HG03354 (cell line): ENCODE measurements at regions not wholly inside any gene's neighbourhood (a gene's known extent, or its start where the extent isn't known, plus 50 kb on each side); places are given as distances from the start of the nearest gene placed in this dataset.

Experiments used
- ATAC-seq: cut with Tn5 transposase; IDR thresholded peaks from one replicate; pipeline ENCODE4 v1.9.1; 2021; ENCODE audit warnings: mild to moderate bottlenecking; ENCODE audit not compliant: unreplicated experiment, poor library complexity, severe bottlenecking

DNA sequence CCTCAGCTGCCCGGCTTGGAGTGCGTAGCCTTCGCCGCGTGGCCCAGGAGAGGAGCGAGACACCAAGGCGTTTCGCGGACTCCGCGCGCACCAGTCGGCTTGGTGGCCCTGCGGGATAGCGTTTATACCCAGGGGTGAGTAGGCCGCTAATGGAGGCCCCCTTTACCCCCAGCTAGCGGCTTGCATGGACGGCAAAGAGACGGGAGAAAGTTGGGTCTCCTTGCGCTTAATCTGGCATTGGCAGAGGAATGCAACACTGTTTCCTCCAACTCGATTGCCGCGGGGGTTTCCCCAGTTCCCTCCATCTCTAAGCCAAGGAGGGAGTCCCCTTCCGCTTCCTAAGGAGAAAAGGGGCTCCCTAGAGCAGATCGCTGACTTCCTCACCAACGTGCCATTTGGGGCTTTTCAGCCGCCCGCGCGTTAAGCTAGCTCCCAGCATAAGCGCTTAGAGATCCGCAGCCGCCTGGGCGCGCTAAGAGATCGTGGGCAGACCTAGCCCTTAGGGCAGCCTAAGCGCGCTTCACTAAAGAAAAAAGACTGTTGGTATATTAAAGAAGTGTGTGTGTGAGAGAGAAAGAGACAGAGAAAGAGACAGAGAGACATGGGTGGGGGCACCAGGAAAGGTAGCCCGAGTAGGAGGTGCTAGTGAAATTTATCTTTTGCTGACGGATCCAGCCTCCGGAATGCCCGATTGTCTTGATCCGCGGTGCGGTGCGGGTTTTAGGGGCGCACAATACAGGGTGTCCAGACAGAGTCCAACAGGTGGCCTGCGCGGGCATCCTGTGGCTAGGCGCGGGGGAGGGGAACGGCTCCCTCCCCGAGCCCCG is 597.9 kb upstream of the SGCD start:
- ATAC-seq = no peak

DNA sequence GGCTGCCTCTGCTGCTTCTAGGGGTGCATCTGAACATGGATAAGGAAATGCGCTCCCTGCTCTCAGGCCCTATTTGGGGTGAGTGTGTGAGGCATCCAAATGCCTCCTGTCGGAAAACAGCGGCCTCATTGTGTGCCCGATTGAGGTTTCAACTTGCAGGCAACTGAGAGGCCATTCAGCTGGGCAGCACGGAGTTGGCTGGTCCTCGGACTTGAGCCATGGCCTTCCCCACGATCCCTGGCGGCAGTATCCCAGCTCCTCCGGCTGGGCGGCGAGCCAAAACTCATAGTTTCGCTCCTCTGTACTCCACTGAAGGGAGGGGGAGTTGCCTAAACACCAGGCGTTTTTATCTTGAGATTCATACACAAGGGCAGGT is 597.3 kb upstream of the SGCD start:
- no peak for ATAC-seq

- ATAC-seq = no peak
Measured at GRCh38 chr5:155732587-155733376, 594.2 kb upstream of the SGCD start.

- ATAC-seq = no peak
Measured at GRCh38 chr5:155733935-155734334, 593.0 kb upstream of the SGCD start.

DNA sequence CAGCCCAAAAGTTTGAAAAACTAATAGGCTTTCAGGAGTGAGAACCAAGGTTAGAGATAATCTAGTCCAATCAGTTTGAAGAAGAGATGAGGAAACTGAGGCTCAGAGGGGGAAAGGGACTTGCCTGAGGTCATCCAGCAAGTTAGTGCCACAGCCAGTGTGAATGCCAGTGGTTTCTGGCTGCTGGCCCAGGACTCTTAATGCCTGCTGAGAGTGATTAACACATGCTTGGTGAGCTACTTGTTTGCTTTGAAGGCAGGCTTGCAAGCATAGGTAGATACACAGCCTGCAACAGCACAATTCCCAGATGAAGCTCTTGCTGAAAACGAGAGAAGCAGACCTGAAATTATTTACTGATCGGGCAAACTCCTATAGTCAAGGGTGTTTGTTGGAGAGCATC is 591.6 kb upstream of the SGCD start:
- no peak for ATAC-seq

DNA sequence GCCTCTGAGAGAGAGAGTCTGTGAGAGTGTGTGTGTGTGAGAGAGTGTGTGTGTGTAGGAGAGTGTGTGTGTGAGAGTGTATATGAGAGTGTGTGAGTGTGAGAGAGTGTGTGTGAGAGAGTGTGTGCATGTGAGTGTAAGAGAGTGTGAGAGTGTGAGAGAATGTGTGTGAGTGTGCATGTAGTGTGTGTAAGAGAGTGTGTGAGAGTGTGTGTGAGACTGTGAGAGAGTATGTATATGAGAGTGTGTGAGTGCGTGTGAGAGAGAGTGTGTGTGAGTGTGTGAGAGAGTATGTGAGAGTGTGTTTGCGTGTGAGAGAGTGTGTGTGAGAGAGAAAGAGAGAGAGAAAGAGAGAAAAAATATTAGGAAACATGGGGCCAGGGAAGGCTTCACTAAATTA is 588.3 kb upstream of the SGCD start:
- no peak for ATAC-seq

GRCh38 chr5:155746367-155747038 is 580.5 kb upstream of the SGCD start:
- no peak for ATAC-seq

DNA sequence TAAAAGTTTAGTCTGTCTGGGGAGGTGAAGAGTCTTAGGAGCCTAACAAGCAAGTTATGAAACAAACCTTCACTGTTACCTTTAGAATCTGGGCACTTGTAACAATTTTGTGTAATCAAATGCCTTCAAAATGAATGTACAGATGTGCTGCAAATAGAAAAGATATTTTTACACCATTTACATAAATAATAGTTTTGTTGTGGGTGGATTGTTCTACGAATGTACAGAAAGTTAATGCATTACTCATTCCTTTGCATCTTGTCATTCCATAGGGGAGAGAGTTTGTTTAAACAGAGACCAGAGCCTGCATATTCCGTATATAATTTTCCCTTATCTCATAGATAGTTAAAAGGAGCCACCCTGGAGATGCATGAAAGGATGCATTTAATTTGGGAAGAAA is 576.9 kb upstream of the SGCD start:
- no peak for ATAC-seq

GRCh38 chr5:155750571-155750970 is 576.4 kb upstream of the SGCD start:
- ATAC-seq = no peak

DNA sequence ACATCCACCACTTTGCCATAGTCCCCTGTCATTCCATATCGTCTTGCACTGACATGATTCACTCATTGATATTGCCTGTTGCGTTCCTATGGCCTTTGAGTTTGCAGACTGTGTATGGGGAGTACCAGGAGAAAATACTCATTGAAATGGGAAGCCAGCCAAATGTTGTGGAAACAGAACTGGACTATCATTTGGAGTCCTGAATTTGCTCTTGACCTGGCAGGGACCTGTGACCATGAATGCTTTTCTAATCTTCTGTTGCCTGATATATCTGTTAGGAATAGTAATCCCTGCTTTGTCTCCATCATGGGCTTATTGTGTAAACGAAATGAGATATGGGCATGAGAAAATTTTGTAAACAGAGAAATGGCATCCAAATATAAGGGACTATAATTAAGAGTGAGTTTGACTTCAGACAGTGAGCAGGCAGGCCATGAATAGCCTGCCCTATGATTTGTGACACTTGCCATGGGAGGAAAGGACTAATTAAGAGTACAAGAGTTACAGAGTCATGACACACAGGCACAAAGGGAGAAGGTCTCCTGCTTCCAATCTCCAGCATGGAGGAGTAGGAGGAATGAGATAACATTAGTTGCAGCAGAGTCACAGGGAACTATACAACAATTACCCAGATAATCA is 572.9 kb upstream of the SGCD start:
- ATAC-seq = no peak

DNA sequence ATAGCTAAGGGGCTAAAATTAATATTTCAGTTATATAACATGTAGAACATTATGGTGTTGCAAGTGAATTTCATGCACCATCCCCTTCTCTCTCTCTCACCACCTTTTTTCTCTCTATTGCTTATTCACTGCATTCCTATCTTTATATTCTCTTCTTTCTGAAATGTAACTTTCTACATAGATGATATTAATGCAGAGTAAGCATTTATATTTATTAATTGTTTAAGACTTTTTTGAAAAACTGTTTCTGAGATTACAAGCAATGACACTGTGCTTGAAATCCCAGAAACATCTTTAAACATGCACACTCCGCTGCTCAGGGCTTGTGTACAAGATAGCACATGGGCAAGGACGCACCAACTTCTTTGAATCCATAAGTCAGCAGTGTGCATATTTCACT is 567.7 kb upstream of the SGCD start:
- ATAC-seq = no peak

DNA sequence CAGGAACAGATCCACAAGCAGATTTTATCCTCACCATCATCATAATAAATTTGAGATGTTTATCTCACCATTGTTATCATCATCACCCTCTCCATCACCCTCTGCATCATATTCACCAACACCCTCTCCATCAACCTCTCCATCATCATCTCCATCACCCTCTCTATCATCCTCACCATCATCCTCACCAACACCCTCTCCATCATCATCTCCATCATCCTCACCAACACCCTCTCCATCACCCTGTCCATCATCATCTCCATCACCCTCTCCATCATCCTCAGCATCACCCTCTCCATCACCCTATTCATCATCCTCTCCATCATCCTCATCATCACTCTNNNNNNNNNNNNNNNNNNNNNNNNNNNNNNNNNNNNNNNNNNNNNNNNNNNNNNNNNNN is 567.0 kb upstream of the SGCD start:
- ATAC-seq = no peak

DNA sequence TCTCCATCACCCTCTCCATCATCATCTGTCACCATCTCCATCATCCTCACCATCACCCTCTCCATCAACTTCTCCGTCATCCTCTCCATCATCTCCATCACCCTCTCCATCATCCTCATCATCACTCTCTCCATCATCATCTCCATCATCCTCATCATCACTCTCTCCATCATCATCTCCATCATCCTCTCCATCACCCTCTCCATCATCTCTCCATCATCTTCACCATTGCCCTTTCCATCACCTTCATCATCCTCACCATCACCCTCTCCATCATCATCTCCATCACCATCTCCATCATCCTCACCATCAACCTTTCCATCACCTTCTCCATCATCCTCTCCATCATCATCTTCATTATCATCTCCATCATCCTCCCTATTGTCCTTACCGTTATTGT is 565.5 kb upstream of the SGCD start:
- ATAC-seq = no peak

GRCh38 chr5:155765715-155766114 is 561.2 kb upstream of the SGCD start:
- no peak for ATAC-seq

GRCh38 chr5:155767470-155767869 is 559.5 kb upstream of the SGCD start:
- no peak for ATAC-seq

GRCh38 chr5:155768332-155768731 is 558.6 kb upstream of the SGCD start:
- no peak for ATAC-seq

DNA sequence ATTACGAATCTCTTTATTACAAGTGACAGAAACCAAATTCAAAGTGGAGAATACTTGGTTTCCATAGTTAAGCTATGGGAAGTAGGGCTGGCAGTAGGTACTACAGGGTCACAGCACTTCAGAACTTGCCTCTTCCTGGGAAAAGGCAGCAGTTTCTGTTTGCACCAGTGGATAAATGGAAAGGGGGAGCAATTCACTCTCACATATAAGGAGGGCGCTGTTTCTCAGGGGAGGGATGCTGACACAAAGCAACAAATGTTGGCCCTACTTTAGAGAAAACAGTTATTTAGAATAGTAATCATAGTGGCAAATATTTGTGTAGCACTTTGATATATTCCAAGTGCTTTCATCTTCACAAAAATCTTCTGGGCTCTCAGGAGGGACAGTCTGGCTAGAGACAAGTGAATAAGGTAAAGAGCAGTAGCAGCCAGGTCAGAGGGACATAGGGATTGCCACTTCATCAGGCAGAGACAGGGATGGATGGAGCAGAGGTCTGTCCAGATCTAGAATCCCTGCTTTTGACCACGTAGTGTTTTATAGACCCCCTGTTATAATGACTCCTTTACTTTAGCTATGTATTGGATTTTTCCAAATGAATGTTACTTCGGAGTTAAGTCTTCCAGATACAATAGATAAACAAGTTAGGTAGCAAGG is 554.8 kb upstream of the SGCD start:
- ATAC-seq = no peak

- no peak for ATAC-seq
Measured at GRCh38 chr5:155773680-155774079, 553.3 kb upstream of the SGCD start.

DNA sequence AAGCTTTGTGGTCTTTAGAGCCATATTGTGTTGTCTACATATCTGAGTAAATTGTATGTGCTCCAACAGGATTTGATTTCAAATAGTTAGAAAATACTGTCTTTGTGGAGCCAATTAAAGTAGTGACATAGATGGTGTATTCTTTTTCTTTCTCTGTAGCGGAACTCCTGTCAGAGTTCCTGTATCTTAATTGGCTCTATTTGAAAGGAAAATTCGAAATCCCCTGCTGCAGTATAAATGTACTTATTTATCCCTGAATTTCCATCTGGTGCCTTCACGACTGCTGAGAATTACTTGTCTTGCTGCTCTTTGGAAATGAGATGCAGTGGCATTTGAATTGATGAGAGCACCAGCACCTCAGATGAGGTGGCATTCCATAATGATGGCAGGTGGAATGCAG is 546.7 kb upstream of the SGCD start:
- ATAC-seq = no peak

- ATAC-seq = no peak
Measured at GRCh38 chr5:155783246-155783645, 543.7 kb upstream of the SGCD start.
